ENCODE measurements at regions not wholly inside any gene's neighbourhood (a gene's known extent, or its start where the extent isn't known, plus 50 kb on each side); places are given as distances from the start of the nearest gene placed in this dataset.

- no peak for DNase-seq (ENCODE audit: low read depth)
Measured at GRCh38 chr7:41536122-41536872, 166.6 kb downstream of the INHBA start.

GRCh38 chr7:41529831-41530230, 173.1 kb downstream of the INHBA start:
- DNase-seq (ENCODE audit: low read depth) = no peak

- no peak for DNase-seq (ENCODE audit: low read depth)
Measured at GRCh38 chr7:41524876-41525275, 178.0 kb downstream of the INHBA start.

- DNase-seq (ENCODE audit: low read depth) = no peak
Measured at GRCh38 chr7:41520445-41520844, 182.4 kb downstream of the INHBA start.

GRCh38 chr7:41517771-41518170, 185.1 kb downstream of the INHBA start:
- DNase-seq (ENCODE audit: low read depth) = no peak

GRCh38 chr7:41508755-41509154, 194.1 kb downstream of the INHBA start:
- no peak for DNase-seq (ENCODE audit: low read depth)

GRCh38 chr7:41507686-41508268, 195.1 kb downstream of the INHBA start:
- DNase-seq (ENCODE audit: low read depth) = no peak

GRCh38 chr7:41504214-41504980, 198.5 kb downstream of the INHBA start:
- DNase-seq (ENCODE audit: low read depth) = no peak

GRCh38 chr7:41503438-41503837, 199.5 kb downstream of the INHBA start:
- no peak for DNase-seq (ENCODE audit: low read depth)

- no peak for DNase-seq (ENCODE audit: low read depth)
Measured at GRCh38 chr7:41501466-41501865, 201.4 kb downstream of the INHBA start.

- no peak for DNase-seq (ENCODE audit: low read depth)
Measured at GRCh38 chr7:41501006-41501405, 201.9 kb downstream of the INHBA start.

GRCh38 chr7:41492603-41493002, 210.3 kb downstream of the INHBA start:
- no peak for DNase-seq (ENCODE audit: low read depth)

GRCh38 chr7:41491883-41492471, 210.9 kb downstream of the INHBA start:
- no peak for DNase-seq (ENCODE audit: low read depth)

- DNase-seq (ENCODE audit: low read depth) = no peak
Measured at GRCh38 chr7:41491308-41491707, 211.6 kb downstream of the INHBA start.

GRCh38 chr7:41489885-41490284, 213.0 kb downstream of the INHBA start:
- no peak for DNase-seq (ENCODE audit: low read depth)

- no peak for DNase-seq (ENCODE audit: low read depth)
Measured at GRCh38 chr7:41487229-41487940, 215.5 kb downstream of the INHBA start.

- DNase-seq (ENCODE audit: low read depth) = no peak
Measured at GRCh38 chr7:41481353-41481752, 221.5 kb downstream of the INHBA start.

- no peak for DNase-seq (ENCODE audit: low read depth)
Measured at GRCh38 chr7:41478187-41478586, 224.7 kb downstream of the INHBA start.

GRCh38 chr7:41476460-41476803, 226.5 kb downstream of the INHBA start:
- DNase-seq (ENCODE audit: low read depth) = no peak

- DNase-seq (ENCODE audit: low read depth) = no peak
Measured at GRCh38 chr7:41475801-41476459, 227.0 kb downstream of the INHBA start.

All from HT1080 (cell line).